NCI-H128 (cell line): ENCODE measurements at regions not wholly inside any gene's neighbourhood (a gene's known extent, or its start where the extent isn't known, plus 50 kb on each side); places are given as distances from the start of the nearest gene placed in this dataset.
"Not testable (repeated sequence)": the region's sequence is repeated elsewhere in the genome, so short reads cannot be mapped to it uniquely, and the experiment has no call there.

Source experiments
- DNase-seq: peaks from one replicate; lab custom pipeline; 2025; ENCODE audit not compliant: unreplicated experiment; lab: John Stamatoyannopoulos, UW

DNA sequence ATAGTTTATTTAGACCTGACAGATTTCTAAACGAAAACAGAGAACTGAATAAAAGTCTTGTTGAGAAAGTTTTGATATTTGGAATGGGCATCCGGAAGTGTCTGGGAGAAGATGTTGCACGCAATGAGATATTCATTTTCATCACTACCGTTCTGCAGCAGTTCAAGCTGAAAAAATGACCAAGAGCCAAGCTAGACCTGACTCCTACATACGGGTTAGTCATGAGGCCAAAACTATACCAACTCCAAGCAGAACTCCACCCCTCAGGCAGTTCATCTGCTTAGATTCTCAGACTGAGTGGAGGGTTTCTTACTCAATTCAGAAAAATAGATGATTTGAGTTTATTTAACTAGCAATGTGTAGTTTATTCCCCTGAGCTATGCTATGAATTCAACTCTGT lies 95.4 kb upstream of the ANXA1 start:
- no peak for DNase-seq

DNA sequence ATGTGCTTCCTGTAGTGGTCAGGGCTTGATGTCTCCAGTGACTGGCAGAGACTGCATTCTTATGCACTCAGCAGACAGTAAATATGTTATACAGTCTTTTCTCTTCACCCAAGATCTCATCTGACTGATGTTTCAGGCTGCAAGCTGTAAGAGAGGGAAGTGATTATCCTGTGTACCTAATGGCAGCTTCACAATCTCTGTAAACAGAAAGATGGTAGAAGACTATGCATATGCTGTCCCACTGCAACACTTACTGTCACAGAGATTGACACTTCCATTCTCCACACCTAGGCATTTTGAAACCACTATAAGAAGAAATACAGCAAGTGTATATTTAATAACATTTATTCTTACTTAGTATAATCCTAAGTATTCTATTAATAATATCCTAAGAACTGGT lies 97.6 kb upstream of the ANXA1 start:
- no peak for DNase-seq

DNA sequence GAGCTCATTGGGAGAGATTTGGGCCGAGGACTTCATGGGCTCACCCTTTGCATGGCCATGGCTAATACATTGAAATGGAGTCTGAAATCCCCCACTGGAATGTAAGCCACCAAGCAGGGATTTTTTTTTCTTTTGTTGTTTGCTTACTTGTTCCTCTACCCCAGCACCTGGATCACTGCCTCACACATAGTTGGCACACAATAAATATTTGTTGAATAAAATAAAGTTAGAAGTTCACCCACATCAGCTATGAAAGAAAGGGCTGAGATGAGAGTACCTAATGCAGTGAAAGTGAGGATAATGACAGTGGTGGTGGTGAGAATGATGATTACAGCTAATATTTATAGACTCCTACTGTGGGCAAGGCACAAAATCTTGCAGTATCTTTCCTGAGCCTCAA lies 98.1 kb upstream of the ANXA1 start:
- no peak for DNase-seq

DNA sequence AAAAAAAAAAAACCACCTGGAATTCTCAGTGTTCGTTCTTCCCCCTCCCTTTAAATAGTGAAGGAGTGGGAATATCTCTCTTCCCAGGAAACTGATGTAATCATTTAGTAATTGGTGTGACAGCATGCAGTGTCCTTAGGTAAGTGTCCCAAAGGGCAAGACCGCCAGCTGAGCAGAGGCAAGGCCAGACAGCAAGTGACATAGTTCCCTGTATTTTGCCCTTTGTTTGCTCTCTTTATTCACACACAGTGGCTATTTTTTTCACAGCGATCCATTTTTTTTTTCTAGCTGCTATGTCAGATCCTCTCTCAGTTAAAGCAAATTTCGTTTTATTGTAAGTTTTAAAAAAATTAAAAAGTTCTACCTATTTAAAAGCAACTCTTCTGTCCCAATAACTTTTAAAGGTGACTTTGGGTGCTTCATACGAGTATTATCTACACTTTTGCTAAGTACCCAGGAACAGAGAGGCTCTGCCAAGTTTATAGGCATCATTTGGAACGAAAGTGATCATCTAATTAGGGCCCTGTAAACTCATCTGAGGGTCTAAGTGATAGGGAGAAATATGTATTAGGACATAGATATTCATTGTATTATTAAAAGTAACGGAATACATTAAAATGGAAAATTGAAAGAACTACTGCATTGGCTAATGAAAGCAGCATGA lies 98.2 kb upstream of the ALDH1A1 start:
- DNase-seq: no peak

DNA sequence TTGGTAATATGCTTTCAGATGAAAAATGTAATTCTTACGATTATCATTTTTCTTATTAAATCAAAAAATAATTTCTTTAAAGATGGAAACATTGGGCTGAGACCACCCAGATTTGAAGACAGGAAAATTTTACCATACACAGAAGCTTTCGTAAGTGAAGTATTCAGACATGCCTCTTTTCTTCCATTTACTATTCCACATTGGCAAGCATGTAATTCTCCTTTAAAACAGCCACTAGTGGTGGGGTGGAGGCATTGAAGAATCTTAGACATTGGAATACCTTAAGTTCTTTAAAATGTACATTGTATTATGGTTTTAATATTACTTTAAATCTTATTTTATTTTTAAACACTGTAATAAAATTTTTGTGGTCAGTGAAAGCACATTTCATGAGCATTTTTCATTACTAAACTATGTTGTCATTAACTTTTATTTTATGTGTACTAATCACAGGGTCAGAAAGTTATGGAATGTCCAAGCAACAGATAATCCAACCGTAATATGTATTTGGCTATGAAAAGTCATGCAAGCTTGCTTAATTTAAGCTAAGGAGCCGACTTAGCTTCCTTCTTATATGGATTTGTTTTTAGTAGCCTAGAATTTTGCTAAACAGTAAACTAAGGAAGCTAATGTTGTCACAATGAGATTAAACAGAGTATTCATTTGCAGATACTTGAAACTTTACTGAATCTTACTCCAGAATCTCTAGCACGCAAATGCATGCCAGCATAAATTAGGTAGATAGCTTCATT lies 97.4 kb upstream of the ALDH1A1 start:
- no peak for DNase-seq

DNA sequence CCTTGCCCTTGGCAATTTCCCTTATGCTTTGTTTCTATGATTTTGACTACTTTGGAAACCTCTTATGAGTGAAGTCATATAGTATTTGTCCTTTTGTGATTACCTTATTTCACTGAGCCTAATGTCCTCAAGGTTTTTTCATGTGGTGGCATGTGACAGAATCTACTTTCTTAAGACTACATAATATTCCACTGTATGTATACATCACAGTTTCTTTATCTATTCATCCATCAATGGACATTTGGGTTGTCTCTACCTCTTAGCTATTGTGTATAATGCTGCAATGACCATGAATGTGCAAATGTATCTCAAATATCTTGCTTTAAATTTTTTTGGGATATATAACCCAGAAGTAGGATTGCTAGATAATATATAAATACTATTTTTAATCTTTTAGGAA lies 96.4 kb upstream of the ALDH1A1 start:
- DNase-seq: no peak

DNA sequence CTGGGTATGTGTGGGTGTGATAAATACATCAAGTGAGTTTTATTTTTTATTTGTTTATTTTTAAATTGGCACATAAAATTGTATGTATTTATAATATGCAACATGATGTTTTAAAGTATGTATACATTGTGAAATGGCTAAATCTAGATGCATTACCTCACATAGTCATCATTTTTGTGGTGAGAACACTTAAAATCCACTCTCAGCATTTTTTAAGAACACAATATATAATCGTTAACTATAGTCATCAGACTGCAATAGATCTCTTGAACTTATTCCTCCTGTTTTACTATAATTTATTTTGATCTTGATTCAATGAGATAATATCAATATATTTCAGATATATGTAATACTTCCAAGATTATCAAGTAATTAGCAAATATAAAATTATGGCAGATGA lies 93.9 kb upstream of the ALDH1A1 start:
- no peak for DNase-seq

DNA sequence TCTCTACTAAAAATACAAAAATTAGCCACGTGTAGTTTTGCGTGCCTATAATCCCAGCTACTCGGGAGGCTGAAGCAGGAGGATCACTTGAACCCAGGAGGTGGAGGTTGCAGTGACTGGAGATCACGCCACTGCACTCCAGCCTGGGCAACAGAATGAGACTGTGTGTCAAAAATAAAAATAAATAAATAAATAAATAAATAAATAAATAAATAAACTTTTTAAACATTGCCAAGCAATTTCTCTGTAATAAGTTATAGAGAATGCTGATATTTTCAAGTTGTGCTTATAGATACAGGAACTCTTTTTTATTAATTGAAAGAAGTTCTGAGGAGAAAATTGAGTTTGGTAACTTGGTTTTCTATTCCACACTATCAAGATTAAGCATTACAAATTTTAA lies 91.9 kb upstream of the ALDH1A1 start:
- DNase-seq: not testable (repeated sequence)

DNA sequence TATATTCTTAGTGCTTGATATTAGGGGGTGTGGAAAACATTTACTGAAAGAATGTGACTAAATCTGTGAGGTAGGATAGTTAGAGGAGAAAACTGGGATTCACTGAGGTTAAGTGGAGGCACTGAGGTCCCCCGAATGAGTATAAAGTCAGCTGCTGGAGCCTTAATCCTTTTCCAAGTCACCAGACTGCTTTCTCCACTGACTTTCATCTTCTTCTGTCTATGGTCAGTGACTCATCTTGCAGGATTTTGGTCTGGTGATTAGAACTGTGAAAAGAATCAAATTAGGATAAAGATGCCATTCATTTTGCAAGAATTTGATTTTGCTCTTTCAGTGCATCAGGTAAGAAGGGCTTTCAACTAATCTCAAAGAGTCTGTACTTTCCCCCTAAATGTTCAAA lies 89.3 kb upstream of the ALDH1A1 start:
- no peak for DNase-seq

DNA sequence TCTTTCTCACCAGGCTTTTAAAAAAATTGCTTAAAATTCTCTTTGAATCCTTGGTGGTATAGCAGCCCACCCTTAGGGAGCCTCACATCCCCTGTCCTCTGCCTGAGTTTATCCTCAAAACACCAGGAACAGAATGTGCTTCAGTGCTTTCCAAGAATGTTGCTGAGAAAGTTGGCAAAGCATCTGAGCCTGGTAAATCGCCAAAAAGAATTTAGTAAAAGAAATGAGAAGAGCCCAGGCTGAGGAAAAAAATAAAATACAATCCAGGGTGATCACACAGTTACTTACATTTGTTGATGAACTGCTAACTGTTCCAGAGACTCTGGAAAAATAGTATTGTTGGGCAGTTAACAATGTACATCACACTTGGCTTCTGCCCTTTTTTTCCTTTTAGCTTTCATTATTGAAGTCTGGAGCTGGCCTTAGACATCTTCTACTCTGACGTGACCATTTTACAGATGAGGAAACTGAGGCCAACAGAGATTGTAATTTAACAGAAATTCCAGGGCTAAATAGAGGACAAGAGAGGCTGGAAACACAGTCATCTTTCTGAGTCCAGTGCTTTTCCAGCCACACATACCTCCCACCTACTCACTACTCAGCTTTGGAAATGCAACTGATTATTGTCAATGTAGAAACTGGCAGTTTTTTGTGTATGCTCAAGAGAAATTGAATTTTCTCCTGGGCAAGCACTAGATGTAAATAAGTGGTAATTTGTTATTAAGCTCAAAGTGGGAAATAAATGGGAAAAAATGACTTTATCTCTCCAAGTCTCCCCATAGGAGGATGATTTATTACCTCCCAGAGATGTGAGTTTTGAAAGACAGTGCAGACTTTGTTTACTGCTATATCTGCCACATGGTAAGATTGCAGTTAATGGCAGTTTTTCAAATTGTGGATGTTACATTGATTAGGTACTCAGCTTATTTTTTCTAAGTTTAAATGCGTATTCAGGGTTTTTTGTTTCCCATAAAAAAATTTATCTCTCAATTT lies 86.7 kb upstream of the ALDH1A1 start:
- DNase-seq: no peak

DNA sequence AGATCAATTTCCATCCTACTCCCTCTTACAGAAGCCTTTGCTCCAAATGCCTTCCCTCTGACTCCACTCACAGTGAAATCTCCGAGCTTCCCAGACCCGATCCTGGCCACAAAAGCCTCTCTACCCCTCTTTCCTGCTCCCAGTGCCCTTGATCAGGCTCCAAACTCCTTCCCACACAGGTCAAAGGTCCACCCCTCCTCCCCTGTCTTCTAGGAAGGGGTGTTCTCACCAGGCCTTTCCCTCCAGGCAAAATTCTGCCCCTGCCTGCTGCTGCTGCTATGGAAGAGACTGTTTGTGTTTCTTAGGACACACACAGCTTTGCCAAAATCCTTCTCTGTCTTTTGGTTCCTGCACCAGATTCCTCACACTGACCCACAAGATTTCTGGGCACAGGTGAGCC lies 85.8 kb upstream of the ALDH1A1 start:
- DNase-seq: no peak

DNA sequence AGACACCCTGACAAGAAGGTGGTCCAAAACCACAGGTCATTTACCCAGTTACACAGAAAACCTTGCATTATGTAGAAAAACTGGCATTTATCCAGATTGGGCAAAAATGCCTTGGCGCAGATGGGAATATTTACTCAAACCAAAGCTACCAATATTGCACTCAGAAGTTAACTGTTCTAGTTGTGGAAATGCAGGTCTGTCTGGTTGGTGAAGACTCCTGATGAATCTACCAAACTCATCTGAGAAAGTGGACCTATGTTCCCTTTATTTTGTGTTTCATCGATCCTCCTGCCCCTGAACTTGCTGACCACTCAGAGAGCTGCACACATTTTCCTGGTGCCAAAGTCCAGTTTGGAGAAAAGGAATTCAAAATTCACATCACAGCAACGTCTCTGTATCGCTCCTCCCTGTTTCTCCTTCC lies 85.2 kb upstream of the ALDH1A1 start:
- no peak for DNase-seq

DNA sequence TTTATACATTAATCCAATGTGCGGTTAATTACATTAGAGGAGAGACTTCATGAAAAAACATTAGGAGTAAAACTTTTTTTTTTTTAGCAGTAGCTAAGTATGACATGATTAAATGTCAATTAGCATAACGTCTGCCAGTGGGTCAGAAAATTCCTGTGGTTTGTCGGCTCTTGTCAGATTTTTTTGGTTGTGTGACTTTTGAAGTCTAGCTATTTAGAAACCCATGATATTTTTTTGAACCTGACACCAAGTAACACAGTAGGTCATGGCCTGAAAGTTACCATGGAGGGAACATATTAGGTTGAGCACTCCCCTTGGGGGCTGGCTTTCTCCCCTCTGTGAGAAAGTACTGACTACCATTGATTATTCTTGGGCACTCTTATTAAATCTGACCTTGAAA lies 84.8 kb upstream of the ALDH1A1 start:
- no peak for DNase-seq

DNA sequence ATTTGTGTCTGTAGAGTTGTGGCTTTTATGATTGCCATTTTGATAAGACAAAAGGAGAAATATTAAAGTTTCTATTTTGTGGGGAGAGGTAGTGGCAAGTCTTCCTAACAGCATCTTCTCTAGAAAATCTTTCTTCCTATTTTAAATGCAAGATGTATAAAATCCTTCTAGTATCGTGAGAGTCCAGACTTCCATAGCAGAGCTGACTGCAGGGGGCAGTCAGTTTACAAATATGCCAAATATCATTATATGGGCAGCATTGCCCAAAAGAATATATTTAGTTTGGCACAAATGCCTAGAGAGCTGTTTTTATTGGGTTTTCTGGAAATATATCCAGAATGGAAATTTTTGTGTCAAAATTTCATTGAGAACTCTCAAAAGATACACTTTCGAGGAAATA lies 82.1 kb upstream of the ALDH1A1 start:
- DNase-seq: no peak

DNA sequence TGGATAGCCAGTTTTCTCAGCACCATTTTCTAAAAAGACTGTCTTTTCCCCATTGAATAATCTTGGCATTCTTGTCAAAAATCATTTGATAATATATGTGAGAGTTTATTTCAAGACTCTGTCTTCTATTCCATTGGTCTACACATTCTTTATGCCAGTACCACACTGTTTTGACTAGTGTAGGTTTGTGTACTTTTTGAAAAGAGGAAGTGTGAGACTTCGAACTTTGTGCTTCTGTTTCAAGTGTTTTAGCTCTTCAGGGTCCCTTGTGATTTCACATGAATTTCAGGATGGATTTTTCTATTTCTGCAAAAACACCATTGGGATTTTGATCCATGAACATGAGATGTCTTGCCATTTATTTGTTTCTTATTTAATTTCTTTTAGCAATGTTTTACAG lies 78.5 kb upstream of the ALDH1A1 start:
- no peak for DNase-seq

DNA sequence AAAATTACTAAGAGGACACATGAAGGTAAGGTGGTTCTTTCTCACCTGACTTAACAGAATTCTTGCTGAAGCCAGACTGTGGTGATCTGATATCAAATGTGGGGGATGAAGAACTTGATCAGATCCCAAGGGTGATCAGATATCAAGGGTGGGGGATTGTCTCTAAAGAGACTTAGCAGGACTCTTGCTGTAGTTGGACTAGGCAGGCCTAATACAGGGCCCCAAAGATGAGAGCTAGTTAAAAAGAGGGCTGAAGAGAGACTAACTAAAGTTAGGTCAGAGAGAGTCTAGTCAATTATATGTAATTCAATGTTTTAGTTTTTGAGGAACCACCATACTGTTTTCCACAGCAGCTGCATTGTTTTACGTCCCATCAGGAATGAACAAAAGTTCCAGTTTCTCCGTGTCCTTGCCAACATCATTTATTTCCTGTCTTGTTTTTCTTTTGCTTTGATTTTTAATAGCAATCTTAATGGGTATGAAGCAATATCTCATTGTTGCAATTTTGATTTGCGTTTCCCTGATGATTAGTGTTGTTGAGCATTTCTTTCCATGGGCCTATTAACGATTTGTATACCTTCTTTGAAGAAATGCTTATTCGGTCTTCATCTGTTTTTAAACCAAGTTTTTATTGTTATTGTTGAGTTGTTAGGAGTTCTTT lies 77.6 kb upstream of the ALDH1A1 start:
- no peak for DNase-seq

DNA sequence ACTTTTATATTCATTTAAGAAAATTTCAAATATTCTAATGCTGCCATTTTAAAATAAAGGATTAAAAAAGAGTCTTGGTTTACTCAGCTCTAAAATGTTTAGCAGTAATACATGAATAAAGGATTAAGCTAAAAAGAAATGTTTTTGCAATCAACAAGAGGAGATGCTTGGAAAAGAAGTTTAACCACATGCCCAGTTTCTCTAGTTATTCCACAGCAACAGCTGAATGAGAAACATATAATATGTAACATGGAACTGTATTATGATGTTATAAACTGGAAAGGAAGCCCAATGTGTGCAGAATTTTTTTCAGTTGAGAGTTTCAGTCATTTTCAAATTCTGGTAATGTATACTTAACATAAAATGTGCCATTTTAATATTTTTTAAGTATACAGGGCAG lies 76.5 kb upstream of the ALDH1A1 start:
- no peak for DNase-seq

DNA sequence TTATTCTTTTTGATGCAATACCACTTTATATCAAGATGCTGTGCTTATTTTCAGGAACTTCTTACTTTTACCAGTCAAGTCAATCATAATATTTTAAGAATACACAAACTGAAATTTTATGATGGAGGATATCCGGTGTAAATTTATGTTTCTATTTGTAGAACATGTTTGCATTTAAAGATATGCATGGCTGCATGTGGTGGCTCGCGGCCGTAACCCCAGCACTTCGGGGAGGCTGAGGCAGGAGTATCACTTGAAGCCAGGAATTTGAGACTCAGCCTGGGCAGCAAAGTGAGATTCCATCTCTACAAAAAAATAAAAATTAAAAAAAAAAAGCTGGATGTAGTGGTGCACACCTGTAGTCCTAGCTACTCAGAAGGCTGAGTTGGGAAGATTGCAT lies 73.5 kb upstream of the ALDH1A1 start:
- no peak for DNase-seq

DNA sequence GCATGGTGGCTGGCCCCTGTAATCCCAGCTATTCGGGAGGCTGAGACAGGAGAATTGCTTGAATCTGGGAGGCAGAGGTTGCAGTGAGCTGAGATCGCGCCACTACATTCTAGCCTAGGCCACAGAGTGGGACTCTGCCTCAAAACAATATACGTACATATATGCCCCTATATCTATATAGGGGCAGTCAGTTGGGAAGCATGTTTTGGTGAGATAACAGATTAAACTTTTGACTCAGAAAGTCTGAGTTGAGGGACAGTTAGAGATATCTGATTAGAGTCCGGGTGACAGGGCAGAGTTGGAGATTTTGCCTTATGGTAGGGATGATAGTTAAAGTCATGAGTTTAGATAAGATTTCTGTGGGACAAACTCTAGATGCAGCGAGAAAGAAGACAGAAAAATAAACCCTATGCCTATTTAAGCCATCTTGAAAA lies 71.8 kb upstream of the ALDH1A1 start:
- no peak for DNase-seq

DNA sequence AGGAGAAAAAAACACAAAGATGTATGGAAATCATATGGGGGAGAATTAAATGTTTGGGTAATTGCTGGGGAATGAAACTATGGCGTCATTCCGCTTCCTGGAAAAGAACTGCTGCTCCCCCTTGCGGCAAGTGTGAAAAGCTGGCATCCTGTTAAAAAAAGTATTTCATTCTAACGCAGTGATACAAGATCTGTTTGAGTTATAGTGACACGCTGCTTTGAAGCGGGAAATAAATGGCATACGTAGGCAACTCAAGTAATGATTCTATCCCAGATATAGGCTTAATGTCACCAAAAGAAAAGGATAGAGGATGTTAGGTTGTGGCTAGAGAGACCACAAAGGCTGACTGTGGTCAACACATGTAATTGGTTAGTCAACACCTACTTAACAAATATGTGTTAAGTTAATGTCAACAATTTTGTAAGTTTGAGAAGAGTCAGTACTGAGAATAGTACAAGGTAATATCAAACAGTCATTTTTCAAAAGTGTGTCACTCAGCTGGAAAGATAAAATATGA lies 70.2 kb upstream of the ALDH1A1 start:
- DNase-seq: no peak

DNA sequence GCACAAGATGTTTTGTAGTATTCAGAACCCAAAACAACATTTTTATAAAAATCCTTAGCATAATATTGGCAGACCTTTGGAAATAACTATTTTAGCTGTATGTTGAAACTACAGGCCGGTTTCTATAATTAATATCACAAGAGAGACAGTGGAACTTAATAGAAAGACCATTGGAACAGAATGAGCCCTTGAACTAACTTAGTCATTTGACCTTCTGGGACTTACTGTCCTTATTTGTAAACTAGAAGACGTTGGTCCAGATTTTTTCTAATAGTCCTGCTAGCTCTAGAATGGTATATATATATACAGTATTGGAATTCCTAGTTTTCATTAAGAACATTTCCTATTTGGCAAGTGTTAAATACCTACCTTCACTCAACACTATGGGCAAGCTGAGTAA lies 69.5 kb upstream of the ALDH1A1 start:
- DNase-seq: no peak
